HG02588 (cell line): ENCODE measurements at regions not wholly inside any gene's neighbourhood (a gene's known extent, or its start where the extent isn't known, plus 50 kb on each side); places are given as distances from the start of the nearest gene placed in this dataset.
"Not testable (repeated sequence)": the region's sequence is repeated elsewhere in the genome, so short reads cannot be mapped to it uniquely, and the experiment has no call there.

ENCODE experiments used
- ATAC-seq: cut with Tn5 transposase; IDR thresholded peaks from one replicate; pipeline ENCODE4 v1.9.1; 2021; ENCODE audit warnings: mild to moderate bottlenecking, moderate library complexity; ENCODE audit not compliant: unreplicated experiment

DNA sequence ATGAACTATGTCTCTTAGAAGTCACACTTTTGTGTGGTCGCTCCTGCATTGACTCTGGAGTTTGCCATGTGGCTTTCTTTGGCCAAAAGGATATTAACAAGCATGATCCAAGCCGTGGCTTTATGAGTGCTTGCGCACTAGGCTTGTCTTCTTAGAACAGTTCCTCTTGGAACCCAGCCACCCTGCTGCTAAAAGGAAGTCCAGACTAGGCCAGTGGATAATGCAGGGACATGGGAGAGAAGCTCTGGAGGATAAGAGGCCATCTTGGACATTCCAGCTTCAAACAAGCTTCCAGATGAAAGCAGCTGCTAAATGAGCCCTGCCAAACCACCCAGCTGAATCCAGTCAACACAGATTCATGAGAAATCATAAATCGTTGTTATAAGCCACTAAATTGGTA is 346.4 kb downstream of the CDC5L start:
- no peak for ATAC-seq

DNA sequence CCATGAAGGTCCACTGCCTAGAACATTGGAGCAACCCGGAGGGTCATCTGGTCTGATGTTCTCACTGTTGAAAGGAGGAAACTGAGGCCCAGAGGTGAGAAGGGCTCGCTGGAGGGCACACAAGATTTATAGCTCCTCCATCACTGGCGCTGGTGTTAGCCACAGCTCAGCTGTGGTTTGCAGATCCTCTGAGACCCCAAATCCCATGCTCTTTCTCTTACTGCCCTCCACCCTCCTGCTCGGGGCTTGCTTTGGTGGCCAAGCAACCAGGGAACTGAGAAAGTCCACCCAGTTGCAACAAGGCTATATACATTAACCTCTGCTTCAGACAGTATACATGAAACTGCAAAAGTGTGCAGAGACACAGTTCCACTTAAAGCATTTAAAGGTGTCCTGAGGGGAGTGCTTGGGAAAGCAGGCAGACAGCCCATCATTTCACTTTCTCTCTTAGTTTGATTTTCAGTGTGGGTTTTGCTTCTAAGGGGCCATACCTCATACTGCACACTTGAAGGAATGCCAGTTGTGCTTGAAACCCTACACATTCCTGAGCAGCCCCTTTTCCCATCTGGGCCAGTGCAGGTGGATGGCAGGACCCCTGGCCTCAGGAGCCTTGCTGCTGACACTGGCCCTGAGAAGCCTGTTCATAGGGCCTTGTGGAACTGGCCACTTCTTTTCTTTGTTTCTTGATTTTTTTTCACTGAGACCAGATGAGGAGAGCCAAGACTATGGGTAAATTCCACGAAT is 347.6 kb downstream of the CDC5L start:
- ATAC-seq = peak; percentile 25

DNA sequence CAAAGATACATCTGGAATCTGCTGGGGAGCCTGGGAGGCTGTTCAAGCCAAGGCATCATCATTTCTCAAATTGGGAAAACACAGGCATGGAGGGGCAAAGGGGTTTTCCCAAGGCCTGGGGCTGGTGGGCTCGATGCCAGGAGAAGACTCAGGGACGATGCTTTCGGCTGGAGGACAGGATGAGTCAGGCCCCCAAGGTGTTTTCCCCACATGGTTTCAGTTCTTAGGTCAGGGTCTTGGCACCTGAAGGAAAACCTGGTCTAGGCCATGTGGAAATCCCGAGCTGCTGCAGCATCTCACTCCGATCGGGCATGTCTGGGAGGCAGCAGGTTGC is 348.1 kb downstream of the CDC5L start:
- peak; percentile 40 for ATAC-seq

DNA sequence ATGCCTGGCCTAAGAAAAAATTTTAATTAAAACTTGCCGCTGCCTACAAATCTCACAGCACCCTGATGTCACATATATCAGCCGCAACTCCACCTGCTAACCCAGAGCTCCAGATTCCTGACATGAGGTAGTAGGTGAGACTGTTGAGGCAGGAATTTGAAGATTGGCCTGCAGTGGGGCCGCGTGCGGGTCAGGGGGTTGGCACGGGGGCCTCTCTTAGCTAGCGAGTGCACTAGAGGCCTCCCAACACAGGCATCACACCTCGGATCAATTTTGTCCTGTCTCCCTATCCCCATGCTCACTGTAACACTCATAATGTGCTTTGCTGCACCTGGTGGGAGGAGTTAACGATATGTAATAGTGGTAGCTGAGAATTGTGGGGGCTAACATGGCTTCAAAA is 349.8 kb downstream of the CDC5L start:
- ATAC-seq = no peak

DNA sequence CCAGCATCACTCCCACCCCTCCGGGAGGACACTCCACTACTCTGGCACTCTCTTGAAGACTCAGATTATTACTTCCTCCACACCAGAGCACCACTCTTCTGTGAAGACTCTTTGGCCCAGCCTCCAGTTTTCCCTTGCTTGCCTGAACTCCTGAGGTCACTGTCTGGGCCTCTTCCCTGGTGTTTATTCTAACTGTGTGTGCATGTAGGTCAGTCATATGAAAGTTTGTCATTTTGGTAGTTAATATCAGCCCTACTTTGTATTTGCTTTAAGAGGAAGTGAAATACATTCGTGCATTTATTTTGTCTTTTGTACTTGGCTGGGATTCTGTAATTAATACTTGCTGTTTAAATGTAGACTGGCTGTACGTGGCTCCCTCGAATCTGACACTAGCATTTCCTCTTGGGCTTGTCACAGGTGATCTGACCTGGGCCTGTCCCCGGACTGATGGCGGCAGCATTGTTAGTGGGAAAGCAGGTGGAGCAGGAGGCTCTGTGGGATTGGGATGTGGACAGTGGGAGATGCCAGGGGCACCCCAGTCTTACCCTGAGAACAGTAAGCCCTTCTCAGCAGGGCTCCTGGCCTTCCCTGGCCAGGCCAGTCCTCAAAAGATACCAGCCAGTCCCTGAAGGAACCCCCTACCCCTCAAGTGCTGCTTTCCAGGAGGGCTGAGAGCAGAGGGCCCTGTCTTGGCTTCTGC is 350.5 kb downstream of the CDC5L start:
- no peak for ATAC-seq

DNA sequence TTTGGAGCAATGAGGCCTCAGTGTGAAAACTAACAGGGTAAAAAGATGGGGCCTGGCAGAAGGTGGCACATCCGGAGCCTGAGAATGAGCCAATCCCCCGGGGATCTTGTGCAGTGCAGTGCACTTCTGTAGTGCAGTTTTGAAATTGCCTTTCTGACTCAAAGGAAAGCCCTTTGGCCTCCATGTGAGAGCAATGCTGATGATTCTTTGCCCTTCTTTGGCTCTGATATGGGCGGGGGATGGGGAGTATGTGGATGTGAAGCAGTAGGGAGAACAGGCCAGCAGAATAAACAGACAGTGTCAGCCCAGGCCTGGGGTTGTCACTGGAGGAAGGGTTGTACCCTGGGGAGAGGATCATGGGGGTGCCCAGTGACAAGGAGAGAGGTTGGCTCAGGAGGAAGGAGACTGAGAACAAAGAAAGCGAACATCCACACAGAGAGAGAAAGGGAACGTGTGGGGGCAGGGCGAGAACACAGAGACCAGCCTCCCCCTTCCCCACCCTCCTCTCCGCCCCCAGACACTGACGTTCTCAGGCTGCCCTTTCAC is 351.2 kb downstream of the CDC5L start:
- ATAC-seq = peak; percentile 47

DNA sequence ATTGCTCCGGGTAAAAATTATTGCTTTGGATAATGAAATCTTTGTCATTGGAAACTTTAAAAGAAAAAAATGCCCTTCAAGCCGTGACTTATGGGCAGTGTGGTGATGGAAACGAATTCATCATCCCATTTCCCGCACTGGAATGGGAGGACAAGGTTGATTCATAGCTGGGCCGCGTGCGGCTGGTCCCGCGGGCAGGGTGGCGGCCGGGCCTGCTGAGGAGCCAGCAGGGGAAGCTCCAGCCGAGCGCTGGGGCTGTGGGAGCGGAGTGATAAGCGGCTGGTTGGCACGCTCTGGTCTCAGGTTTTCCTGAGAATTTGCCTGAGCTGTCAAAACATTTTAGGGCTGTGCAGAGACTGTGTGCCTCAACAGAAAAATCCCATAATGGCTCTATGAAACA is 351.7 kb downstream of the CDC5L start:
- no peak for ATAC-seq

DNA sequence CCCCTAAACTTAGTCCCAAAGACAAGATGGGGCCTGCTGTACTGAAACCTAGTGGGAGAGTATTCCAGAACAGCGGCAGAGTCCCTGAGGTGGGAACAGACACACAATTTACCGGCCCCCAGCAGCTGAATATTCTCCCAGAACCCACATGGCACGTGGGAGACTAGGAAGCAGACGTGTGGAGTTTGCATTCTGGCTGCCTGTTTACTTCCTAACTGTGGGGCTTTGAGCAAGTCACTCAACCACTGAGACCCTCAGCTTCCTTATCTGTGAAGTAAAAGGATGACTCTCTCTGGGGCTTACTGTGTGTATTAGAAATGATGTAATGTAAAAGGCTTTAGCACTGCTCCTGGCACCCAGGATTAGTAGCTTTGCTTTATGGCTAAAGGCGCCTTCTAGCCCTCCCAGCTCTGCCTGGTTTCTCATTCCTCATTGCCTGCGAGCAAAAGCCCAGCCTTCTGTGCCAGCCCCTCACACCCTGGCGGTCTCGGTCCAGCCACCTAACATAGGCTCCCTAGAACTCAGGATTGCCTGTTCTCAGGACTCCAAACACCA is 353.1 kb downstream of the CDC5L start:
- no peak for ATAC-seq

DNA sequence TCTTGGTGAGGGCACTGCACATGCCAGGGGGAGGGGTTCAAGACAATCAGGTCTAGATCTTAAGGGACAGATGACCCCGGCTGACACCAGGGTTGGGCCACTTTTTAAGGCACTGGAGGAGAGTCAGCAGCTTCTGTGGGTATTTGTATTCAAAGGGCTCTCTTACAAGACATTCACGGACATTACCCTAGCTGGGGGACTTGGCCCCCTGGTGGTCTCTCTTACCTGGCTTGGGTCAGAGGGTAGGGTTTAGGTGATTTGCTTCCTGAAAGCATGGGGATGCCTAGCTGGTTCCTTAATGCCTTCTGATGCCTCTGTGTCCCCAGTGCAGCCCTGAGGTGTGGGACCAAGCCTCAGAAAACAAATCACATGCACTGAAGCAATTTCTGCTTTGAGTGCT is 354.7 kb downstream of the CDC5L start:
- no peak for ATAC-seq

DNA sequence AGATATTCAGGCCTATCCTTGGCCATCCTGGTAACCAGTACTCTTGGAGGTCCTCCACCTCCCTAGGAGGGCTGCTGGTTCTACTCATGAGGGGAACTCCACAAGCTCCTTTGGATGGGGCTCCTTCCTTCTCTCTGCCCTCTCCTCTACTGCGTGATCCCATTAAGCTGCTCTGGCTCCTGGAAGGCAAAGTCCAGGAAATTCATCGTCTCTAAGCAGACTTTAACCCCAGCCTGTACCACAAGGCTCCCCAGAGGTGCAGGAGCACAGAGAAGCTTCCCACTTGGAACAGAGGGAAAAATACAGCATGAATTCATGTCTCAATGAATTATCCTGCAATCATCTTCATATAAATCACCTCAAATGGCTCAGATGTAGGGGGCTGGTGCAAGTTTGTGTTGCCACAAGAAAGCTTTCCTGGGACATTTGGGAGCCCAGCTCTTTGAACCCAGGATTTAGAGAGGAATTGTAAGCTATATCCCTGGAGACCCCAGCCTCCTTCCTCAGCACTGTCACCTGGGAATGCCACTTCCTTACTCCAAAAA is 355.4 kb downstream of the CDC5L start:
- no peak for ATAC-seq

DNA sequence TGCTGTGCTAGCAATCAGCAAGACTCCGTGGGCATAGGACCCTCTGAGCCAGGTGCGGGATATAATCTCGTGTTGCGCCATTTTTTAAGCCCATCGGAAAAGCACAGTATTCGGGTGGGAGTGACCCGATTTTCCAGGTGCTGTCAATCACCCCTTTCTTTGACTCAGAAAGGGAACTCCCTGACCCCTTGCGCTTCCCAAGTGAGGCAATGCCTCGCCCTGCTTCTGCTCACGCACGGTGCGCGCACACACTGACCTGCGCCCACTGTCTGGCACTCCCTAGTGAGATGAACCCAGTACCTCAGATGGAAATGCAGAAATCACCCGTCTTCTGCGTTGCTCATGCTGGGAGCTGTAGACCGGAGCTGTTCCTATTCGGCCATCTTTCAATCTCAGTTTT is 372.6 kb downstream of the CDC5L start:
- not testable (repeated sequence) for ATAC-seq

DNA sequence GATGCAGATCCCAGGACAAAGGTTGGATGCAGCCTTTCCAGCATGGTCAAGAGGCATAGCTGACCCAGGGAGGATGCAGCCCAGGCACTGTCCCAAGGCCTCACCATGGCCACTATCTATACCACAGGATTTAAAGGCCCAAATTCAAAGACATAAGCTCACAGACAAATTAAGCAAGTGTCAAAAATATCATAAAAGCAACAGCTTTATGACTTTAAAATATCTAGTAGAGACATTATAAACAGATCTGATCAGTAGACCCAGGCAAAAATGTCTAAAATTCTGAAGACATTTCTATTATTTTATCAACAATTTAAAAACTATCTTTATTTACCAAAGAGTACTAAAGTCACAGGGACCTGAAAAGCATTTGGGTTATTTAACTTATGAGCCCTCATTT is 373.5 kb downstream of the CDC5L start:
- no peak for ATAC-seq

DNA sequence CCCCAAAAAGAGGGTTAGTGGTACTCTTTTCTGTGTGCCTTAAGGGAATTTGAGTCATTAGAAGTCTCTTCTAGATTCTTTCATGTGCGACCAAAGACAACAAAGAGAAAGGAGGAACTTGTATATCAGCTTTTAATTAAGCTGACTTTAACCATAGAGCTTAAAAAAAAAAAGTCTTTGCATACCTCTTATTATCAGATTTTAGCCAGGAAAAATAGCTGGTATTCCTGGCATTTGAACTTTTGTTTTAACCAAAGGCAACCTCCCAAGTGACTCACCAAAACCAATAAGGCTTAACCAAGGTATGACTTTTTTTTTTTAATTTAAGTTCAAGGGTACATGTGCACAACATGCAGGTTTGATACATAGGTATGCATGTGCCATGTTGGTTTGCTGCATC is 375.0 kb downstream of the CDC5L start:
- no peak for ATAC-seq

DNA sequence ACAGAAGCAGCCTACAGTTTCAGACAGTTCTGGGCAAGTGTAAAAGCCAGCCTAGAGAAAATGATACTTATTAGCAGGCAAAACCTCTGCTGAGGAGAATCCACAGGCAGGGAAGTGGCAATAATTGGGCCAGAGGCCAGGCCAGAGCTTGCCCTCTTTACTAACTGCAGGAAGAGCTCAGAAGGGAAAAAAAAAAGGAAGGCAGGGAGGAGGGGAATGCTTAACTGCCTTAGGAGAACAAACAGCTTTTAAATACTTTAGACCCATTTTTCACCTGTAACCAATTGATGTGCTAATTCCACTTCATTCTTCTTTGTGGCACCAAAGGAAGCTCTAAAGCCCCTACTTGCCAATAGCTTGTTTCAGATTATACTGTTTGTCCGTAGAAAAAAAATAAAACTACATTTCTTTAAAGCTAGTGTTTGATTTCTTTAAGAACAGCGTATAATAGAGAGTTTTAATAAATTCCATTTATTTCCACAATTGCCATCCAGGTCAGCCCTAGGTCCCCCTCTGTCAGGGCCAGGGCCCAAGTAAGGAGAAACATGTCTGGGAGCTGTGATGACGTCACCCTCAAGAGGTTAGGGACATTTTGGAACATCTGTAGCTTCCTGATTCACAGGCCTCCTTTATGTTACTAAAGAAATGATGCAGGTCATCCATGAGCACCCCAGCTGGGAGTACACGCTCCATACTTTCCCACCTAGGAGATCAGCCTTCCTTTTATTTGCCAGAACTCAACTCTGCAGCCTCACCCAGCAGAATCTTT is 384.3 kb downstream of the CDC5L start:
- no peak for ATAC-seq

DNA sequence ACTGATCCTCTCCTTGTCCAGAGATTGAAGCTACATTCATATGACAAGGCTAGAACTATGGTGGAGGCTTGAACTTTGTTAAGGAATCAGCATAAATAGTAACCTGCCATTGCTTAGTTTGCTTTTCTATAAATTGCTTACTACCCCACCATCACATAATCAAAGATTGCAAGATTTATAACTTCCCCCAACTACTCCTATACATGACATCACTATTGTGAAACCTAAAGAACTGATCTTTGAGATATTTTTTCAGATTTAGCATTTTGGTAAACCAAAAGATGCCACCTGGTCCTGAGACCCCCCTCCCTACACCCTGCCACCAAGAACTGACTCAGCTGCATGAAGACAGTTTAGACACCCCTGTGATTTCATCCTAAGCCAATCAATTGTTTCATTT is 385.3 kb downstream of the CDC5L start:
- ATAC-seq = no peak

DNA sequence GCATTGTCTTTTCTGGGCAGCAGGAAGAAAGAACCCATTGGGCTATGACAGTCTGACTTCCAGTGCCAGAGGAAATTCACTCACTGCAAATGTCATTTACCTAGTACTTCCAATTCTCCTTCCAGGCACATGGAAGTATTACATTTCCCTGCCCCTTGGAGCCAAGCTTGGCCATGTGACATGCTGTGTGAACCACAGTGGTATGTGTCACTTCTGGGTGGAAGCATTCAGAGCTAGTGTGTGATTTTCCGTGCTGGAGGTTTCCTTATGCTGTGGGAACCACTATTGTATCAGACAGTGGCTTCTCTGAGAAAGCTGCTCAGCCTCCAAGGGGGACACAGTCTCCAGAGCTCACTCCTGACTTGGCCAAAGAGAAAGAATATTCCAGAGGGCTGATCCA is 387.6 kb downstream of the CDC5L start:
- ATAC-seq = no peak

DNA sequence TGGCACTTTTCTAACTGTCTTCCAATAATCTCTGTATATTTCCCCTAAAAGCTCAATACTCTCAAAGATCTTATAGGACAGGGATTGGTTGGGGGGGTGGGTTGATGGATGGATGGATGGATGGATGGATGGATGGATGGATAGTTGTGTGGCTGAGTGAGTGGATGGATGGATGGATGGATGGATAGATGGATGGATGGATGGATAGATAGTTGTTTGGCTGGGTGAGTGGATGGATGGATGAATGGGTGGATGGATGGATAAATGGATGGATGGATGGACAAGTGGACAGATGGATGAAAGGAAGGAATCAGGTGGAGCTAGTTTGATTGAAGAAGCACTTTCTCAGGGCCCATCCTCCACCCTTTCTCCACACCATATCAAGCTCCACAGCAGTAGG is 388.8 kb downstream of the CDC5L start:
- ATAC-seq = no peak

DNA sequence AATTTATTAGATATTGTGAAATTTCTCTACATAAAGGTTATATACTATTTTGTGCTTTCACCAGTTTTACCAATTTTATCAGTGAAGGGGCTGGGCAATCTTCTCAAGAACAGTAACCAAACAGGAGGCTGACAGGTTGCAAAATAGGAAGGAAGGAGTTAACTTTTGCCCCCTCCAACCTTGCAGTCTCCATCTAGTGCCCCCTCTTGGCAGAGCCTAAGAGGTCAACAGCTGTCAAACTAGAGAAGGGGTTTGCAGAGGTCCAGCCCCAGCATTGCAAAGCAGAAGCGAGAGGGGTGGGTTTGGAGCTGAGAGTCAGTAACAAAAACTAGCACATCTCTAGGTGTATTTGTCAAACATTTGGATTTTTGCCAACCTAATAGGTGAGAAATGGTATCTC is 391.0 kb downstream of the CDC5L start:
- ATAC-seq = no peak
